Stimulated activated effector memory CD8-positive, alpha-beta T cell treated with anti-CD3 and anti-CD28 coated beads, Interleukin-12 subunit alpha, Interleukin-12 subunit beta, amount 100 ng/mL, for 72 hours (primary cell): ENCODE measurements at regions not wholly inside any gene's neighbourhood (a gene's known extent, or its start where the extent isn't known, plus 50 kb on each side); places are given as distances from the start of the nearest gene placed in this dataset.
"Not testable (repeated sequence)": the region's sequence is repeated elsewhere in the genome, so short reads cannot be mapped to it uniquely, and the experiment has no call there.

Source experiments
- ATAC-seq: fragments of 150-1000 bp; cut with Tn5 transposase; 2 replicates; pipeline ENCODE4 v1.10.0; 2021
- DNase-seq, 2 donors: peaks; one replicate each; pipeline ENCODE4 v3.0.0; 2021 to 2022; ENCODE audit warnings: low spot score in 2 of 2
- H3K27ac Mint-ChIP-seq: one replicate; pipeline ENCODE4 v1.8.0; 2022; ENCODE audit warnings: mild to moderate bottlenecking, mixed read lengths
- H3K36me3 Mint-ChIP-seq: one replicate; pipeline ENCODE4 v1.8.0; 2022; ENCODE audit warnings: mild to moderate bottlenecking, mixed read lengths
- H3K4me1 Mint-ChIP-seq: one replicate; pipeline ENCODE4 v1.8.0; 2022; ENCODE audit warnings: mixed read lengths
- H3K4me3 Mint-ChIP-seq: one replicate; pipeline ENCODE4 v1.8.0; 2022; ENCODE audit warnings: mild to moderate bottlenecking, mixed read lengths
- H3K9me3 Mint-ChIP-seq: one replicate; pipeline ENCODE4 v1.8.0; 2022; ENCODE audit warnings: mixed read lengths

- no peak for DNase-seq
- no peaks in the 10 kb centered on the region for H3K4me1 Mint-ChIP-seq
- no peak overlapping the region for H3K4me3 Mint-ChIP-seq
- H3K9me3 Mint-ChIP-seq: no peaks in the 10 kb centered on the region
- no peaks in the 10 kb centered on the region for H3K36me3 Mint-ChIP-seq
- no peak overlapping the region for H3K27ac Mint-ChIP-seq
- ATAC-seq: no peak
These were observed 205.8 kb upstream of the SLC16A7 start for GRCh38 chr12:59389968-59390576.

DNA sequence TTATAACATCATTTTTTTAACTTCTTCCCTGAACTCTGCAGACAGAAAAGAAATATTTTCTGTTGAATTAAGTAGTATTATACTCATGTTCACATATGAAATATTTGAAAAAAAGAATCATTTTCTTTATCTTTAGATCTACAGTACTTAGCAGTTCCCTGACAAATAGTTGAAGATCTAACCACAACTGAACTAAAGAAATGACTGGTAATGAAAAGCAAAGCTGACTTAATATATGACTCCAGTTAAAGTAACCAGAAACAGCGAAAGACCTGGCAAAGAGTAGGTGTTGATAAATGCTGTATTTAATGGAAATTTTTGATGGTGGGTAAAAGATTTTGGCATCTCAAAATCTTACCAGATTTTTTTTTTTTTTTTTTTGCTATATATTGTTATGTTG lies 207.1 kb upstream of the SLC16A7 start:
- H3K4me3 Mint-ChIP-seq: no peak overlapping the region
- no peak overlapping the region for H3K27ac Mint-ChIP-seq
- no peaks in the 10 kb centered on the region for H3K4me1 Mint-ChIP-seq
- no peak for DNase-seq
- no peaks in the 10 kb centered on the region for H3K36me3 Mint-ChIP-seq
- no peak for ATAC-seq
- H3K9me3 Mint-ChIP-seq: no peaks in the 10 kb centered on the region

DNA sequence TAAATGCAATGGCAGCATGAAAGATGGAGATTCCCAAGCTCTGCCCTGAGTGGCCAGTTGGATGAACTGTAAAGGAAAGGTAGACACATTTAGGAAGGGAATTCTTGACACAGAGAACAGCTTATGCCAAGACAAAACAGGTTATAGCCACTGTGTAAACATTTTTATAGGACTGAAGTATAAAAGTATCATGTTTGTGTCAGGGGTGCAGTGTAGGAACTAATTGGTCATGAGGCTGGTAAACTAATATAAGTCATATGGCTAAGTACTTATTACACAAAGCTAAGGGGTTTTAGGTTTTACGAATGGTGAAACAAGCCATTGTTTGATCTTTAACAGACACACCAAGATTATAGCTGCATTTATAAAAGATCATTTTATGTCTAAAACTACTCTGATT lies 207.7 kb upstream of the SLC16A7 start:
- Mint-ChIP-seq H3K36me3 (no peaks in the 10 kb centered on the region), H3K27ac (no peak overlapping the region), H3K4me3 (no peak overlapping the region), H3K9me3 (no peaks in the 10 kb centered on the region), H3K4me1 (no peaks in the 10 kb centered on the region)
- ATAC-seq (no peak), DNase-seq (no peak)

GRCh38 chr12:59386236-59386635 lies 209.6 kb upstream of the SLC16A7 start:
- Mint-ChIP-seq H3K4me1 (no peaks in the 10 kb centered on the region), H3K27ac (no peak overlapping the region), H3K9me3 (no peaks in the 10 kb centered on the region), H3K4me3 (no peak overlapping the region), H3K36me3 (no peaks in the 10 kb centered on the region)
- DNase-seq (no peak), ATAC-seq (no peak)

- H3K36me3 Mint-ChIP-seq: no peaks in the 10 kb centered on the region
- H3K27ac Mint-ChIP-seq: no peak overlapping the region
- no peak for ATAC-seq
- H3K4me3 Mint-ChIP-seq: no peak overlapping the region
- H3K9me3 Mint-ChIP-seq: no peaks in the 10 kb centered on the region
- no peaks in the 10 kb centered on the region for H3K4me1 Mint-ChIP-seq
- DNase-seq: no peak
These were observed 212.6 kb upstream of the SLC16A7 start for GRCh38 chr12:59383079-59383822.

DNA sequence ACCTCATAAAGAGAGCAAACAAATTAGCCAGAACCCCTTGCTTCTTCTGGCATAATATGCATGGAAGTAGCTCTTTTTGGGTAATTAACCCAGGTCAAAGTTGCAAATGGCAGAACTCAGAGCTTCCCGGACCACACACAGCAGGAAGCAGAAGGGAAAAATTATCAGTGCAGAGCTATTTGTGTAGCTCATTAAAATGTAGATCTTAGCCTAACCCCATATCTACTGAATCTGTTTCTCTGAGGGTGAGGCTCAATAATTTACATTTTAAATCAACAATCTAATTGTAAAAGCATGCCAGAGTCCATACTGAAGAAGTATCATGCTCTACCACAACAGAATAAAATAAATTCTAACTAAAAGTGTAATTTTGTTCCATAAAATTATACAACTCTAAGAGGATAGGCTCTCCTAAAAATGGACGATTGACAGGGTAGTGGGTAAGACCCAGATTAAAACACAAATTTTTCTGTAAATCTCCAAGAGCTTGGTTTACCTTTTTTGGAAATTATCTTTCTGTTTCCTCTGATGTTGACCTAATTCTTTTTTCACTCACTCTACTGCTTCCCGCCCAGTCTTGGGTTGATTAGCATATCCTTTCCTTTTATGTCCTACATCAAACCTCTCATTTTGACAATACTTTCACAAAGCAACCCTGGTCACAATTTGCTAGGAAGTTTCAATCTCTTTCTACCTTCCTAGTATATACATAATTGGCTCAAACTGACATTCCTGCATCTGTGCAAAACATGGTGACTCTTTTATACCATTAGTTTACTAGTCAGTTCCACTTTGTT lies 213.3 kb upstream of the SLC16A7 start:
- H3K36me3 Mint-ChIP-seq: no peaks in the 10 kb centered on the region
- H3K9me3 Mint-ChIP-seq: no peaks in the 10 kb centered on the region
- no peak for DNase-seq
- H3K27ac Mint-ChIP-seq: no peak overlapping the region
- no peak for ATAC-seq
- H3K4me3 Mint-ChIP-seq: no peak overlapping the region
- no peaks in the 10 kb centered on the region for H3K4me1 Mint-ChIP-seq

- H3K9me3 Mint-ChIP-seq: no peaks in the 10 kb centered on the region
These were observed 214.7 kb upstream of the SLC16A7 start for GRCh38 chr12:59381106-59381505.

GRCh38 chr12:59375633-59376032 lies 220.2 kb upstream of the SLC16A7 start:
- ATAC-seq (no peak), DNase-seq (no peak)
- H3K4me1 Mint-ChIP-seq: no peaks in the 10 kb centered on the region
- no peak overlapping the region for H3K4me3 Mint-ChIP-seq
- no peaks in the 10 kb centered on the region for H3K36me3 Mint-ChIP-seq
- no peak overlapping the region for H3K27ac Mint-ChIP-seq
- no peaks in the 10 kb centered on the region for H3K9me3 Mint-ChIP-seq

More at GRCh38 chr12:59381106-59381505, 214.7 kb upstream of the SLC16A7 start:
- ATAC-seq (no peak), DNase-seq (no peak)
- H3K4me3 Mint-ChIP-seq: no peak overlapping the region
- H3K27ac Mint-ChIP-seq: no peak overlapping the region
- H3K36me3 Mint-ChIP-seq: no peaks in the 10 kb centered on the region
- H3K4me1 Mint-ChIP-seq: no peaks in the 10 kb centered on the region

DNA sequence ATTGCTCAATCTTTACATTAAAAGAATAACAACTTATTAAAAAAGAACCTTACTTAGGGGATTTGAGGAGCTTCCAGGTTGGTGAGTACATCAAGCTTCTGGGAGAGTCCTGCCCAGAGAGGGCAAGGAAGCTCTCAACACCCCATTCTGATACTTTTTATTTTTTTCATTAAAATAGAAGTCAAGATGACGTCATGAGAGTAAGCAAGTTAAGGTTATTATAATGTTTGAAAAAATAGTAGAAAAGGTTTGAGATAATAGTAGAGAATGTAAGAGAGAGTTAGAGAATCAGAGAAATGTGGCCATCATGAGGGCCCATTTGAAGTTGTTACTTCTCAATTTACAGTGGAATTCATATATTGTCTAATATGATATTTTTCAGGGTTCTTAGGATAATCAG lies 221.0 kb upstream of the SLC16A7 start:
- Mint-ChIP-seq H3K4me3 (no peak overlapping the region), H3K27ac (no peak overlapping the region), H3K36me3 (no peaks in the 10 kb centered on the region), H3K4me1 (no peaks in the 10 kb centered on the region), H3K9me3 (no peaks in the 10 kb centered on the region)
- DNase-seq (no peak), ATAC-seq (no peak)

GRCh38 chr12:59372956-59373355 lies 222.9 kb upstream of the SLC16A7 start:
- Mint-ChIP-seq H3K9me3 (no peaks in the 10 kb centered on the region), H3K27ac (no peak overlapping the region), H3K4me1 (no peaks in the 10 kb centered on the region), H3K4me3 (no peak overlapping the region), H3K36me3 (no peaks in the 10 kb centered on the region)
- DNase-seq (no peak), ATAC-seq (peak; percentile 31)

DNA sequence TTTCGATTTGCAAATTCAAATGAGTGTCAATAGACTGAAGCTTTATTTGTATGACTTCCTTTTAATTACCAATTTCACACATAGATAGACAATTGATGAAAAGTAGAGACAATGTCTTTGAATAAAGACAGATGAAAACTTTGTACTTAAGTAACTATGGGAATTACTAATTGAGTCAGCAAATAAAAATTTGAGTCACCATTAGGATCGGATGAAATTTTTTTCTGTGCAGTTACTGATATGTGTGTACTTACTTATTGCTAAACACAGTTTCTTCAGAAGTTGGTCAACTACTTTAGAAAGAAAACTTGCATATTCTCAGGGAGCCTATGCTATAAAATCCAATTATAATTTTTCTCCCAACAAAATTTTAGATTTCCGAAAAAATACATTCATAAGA lies 224.9 kb upstream of the SLC16A7 start:
- no peak for DNase-seq
- Mint-ChIP-seq H3K9me3 (no peaks in the 10 kb centered on the region), H3K4me3 (no peak overlapping the region), H3K27ac (no peak overlapping the region), H3K36me3 (no peaks in the 10 kb centered on the region), H3K4me1 (no peaks in the 10 kb centered on the region)
- ATAC-seq: no peak

DNA sequence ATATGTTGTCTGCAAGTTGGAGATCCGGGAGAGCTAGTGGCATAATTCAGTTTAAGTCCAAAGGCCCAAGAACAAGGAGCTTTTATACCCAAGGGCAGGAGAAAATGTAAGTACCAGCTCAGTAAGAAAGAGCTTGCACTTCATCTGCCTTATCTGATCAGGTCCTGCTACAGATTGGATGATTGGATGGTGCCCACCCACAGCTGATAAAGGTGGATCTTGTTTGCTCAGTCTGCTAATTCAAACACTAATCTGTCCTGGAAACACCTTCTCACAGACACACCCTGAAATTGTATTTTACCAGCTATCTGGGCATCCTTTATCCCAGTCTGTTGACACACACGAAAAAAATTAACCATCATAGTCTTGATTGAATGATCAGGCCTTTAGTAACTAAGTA lies 230.7 kb upstream of the SLC16A7 start:
- H3K4me1 Mint-ChIP-seq: no peaks in the 10 kb centered on the region
- ATAC-seq (no peak), DNase-seq (no peak)
- H3K4me3 Mint-ChIP-seq: no peak overlapping the region
- H3K36me3 Mint-ChIP-seq: no peaks in the 10 kb centered on the region
- H3K27ac Mint-ChIP-seq: no peak overlapping the region
- H3K9me3 Mint-ChIP-seq: no peaks in the 10 kb centered on the region

DNA sequence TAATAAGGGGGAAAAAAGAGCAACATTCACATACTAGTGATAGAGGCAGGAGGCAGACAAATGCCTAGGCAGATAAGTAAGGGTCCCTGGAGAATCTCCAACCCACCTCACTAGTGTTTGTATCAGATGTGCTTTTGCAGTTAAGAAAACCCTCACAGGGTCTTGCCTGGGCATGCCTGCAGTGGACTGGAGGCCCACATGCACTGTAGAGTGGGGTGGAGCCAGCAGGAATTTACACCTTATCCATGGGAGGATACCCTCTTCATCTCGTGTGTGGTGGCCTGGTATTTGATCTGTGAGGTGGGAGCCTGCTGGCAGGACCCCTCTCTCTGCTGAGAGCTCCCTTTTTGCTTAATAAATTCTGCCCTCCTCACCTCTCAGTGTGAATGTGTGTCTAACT lies 238.0 kb upstream of the SLC16A7 start:
- ATAC-seq (no peak), DNase-seq (no peak)
- H3K27ac Mint-ChIP-seq: no peak overlapping the region
- H3K9me3 Mint-ChIP-seq: peaks cover 8% of the 10 kb centered on the region
- no peak overlapping the region for H3K4me3 Mint-ChIP-seq
- H3K4me1 Mint-ChIP-seq: no peaks in the 10 kb centered on the region
- H3K36me3 Mint-ChIP-seq: no peaks in the 10 kb centered on the region

- not testable (repeated sequence) for H3K4me1 Mint-ChIP-seq, H3K4me3 Mint-ChIP-seq, H3K27ac Mint-ChIP-seq, ATAC-seq, H3K9me3 Mint-ChIP-seq, H3K36me3 Mint-ChIP-seq, DNase-seq
These were observed 249.6 kb upstream of the SLC16A7 start for GRCh38 chr12:59346248-59346647.

GRCh38 chr12:59345406-59345805 lies 250.4 kb upstream of the SLC16A7 start:
- Mint-ChIP-seq H3K27ac (no peak overlapping the region), H3K9me3 (peaks cover 7% of the 10 kb centered on the region), H3K4me3 (no peak overlapping the region), H3K36me3 (no peaks in the 10 kb centered on the region), H3K4me1 (no peaks in the 10 kb centered on the region)
- DNase-seq (no peak), ATAC-seq (no peak)

DNA sequence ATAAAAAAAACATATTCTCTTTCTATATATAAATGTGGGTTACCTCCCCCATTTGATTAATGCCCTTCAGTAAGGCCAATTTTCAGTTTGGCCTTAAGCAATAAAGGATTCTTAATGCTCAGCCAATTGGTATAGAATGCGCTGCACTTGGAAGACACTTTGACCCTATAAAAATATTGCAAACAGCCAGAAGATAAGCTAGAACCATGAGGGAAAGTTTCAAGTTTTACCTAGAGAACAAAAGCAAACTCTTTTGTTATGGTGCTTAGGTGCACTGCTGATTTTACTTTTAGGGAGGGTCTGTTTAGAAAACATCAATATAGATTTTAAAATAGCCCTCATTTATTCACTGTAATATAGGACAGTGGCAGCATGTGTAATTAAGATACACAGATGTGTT lies 251.6 kb upstream of the SLC16A7 start:
- no peak for DNase-seq
- Mint-ChIP-seq H3K36me3 (no peaks in the 10 kb centered on the region), H3K4me1 (no peaks in the 10 kb centered on the region), H3K27ac (no peak overlapping the region), H3K4me3 (no peak overlapping the region), H3K9me3 (peaks cover 7% of the 10 kb centered on the region)
- no peak for ATAC-seq
